Osteocyte (in vitro differentiated cells): ENCODE measurements at regions not wholly inside any gene's neighbourhood (a gene's known extent, or its start where the extent isn't known, plus 50 kb on each side); places are given as distances from the start of the nearest gene placed in this dataset.

Experiments
- DNase-seq: peaks from one replicate; pipeline ENCODE4 v3.0.0; 2021; ENCODE audit warnings: mixed read lengths; ENCODE audit not compliant: unreplicated experiment; ENCODE audit errors: extremely low spot score
- H3K27ac Mint-ChIP-seq: one replicate; pipeline ENCODE4 v1.8.0; 2021; ENCODE audit warnings: mild to moderate bottlenecking, mixed read lengths; ENCODE audit not compliant: unreplicated experiment
- H3K27me3 Mint-ChIP-seq: one replicate; pipeline ENCODE4 v1.8.0; 2021; ENCODE audit warnings: mixed read lengths; ENCODE audit not compliant: unreplicated experiment
- H3K36me3 Mint-ChIP-seq: one replicate; pipeline ENCODE4 v1.8.0; 2021; ENCODE audit warnings: mixed read lengths; ENCODE audit not compliant: unreplicated experiment
- H3K4me1 Mint-ChIP-seq: one replicate; pipeline ENCODE4 v1.8.0; 2021; ENCODE audit warnings: mixed read lengths; ENCODE audit not compliant: unreplicated experiment
- H3K4me3 Mint-ChIP-seq: one replicate; pipeline ENCODE4 v1.8.0; 2021; ENCODE audit warnings: mild to moderate bottlenecking, moderate library complexity, mixed read lengths; ENCODE audit not compliant: unreplicated experiment
- H3K9me3 Mint-ChIP-seq: one replicate; pipeline ENCODE4 v1.8.0; 2021; ENCODE audit warnings: mixed read lengths; ENCODE audit not compliant: unreplicated experiment
- TF ChIP-seq, protein P1 (sequence below): fragments of 200-600 bp; sonication (generic); IDR thresholded peaks from 2 replicates; pipeline ENCODE4 v1.5.0; 2021; ENCODE audit warnings: antibody characterized with exemption, mild to moderate bottlenecking, moderate library complexity

DNA sequence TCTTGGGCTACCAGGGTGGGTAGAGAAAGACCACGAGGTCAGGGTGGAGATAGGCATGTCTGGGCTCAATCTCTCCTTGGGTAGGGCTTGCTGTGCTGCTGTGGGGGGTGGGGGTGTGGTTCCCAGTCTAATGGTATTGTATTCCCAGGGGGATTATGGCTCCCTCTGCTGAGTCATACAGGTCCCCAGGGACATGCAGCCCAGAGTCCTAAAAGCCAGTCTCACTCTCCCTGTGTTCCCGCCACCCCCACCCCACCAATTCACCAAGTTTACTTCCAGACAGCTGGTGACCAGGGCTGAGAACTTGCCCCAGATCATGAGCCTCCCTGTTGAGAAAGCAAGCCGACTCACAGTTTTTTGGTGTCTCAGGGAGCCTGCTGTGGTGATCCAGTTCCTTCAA, 367.6 kb downstream of the C12orf75 start:
- peaks cover 29% of the 10 kb centered on the region for H3K9me3 Mint-ChIP-seq
- peaks cover 2% of the 10 kb centered on the region for H3K36me3 Mint-ChIP-seq
- no peaks in the 10 kb centered on the region for H3K4me1 Mint-ChIP-seq
- no peaks in the 10 kb centered on the region for H3K27me3 Mint-ChIP-seq
- no peak for DNase-seq
- H3K27ac Mint-ChIP-seq = no peak overlapping the region
- TF ChIP-seq, protein P1, sequence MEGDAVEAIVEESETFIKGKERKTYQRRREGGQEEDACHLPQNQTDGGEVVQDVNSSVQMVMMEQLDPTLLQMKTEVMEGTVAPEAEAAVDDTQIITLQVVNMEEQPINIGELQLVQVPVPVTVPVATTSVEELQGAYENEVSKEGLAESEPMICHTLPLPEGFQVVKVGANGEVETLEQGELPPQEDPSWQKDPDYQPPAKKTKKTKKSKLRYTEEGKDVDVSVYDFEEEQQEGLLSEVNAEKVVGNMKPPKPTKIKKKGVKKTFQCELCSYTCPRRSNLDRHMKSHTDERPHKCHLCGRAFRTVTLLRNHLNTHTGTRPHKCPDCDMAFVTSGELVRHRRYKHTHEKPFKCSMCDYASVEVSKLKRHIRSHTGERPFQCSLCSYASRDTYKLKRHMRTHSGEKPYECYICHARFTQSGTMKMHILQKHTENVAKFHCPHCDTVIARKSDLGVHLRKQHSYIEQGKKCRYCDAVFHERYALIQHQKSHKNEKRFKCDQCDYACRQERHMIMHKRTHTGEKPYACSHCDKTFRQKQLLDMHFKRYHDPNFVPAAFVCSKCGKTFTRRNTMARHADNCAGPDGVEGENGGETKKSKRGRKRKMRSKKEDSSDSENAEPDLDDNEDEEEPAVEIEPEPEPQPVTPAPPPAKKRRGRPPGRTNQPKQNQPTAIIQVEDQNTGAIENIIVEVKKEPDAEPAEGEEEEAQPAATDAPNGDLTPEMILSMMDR = no peak
- H3K4me3 Mint-ChIP-seq = no peak overlapping the region

DNA sequence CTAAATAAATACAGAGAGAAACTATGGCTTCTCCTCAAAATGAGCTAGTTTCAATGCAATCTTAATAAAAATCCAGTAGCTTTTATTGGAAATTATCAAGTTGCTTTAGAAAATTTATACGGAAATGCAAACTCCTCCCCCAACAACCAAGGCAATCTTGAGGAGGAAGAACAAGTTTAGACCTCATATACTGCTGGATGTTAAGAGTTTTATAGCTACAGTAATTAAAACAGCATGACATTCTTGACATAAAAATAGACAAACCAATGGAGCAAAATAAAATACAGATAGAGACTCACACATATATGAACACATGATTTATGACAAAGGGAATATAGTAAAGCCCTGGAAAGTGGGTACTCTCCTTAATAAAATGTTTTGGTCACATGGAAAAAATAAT, 368.7 kb downstream of the C12orf75 start:
- DNase-seq = no peak
- no peaks in the 10 kb centered on the region for H3K4me1 Mint-ChIP-seq
- H3K4me3 Mint-ChIP-seq = no peak overlapping the region
- H3K27me3 Mint-ChIP-seq = no peaks in the 10 kb centered on the region
- H3K27ac Mint-ChIP-seq = no peak overlapping the region
- peaks cover 29% of the 10 kb centered on the region for H3K9me3 Mint-ChIP-seq
- TF ChIP-seq, protein P1 = no peak
- peaks cover 2% of the 10 kb centered on the region for H3K36me3 Mint-ChIP-seq

DNA sequence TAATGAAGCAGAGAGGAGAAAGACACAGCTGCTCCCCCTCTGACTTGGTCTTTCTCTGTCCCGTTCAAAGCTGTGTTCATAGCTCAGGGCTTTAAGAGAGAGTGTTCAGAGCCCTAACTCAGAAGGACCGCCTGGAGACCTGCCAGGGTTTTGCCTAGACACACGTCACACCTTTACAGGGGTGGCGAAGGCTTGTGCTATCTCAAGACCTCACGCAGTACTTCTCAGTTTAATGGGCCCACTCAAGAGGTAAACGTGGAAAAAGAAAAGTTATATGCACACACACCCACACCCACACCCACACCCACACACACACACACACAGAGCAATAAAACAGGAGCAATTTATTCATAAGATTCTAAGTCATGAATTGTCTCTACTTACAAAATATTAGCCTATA, 374.3 kb downstream of the C12orf75 start:
- Mint-ChIP-seq H3K9me3 (peaks cover 6% of the 10 kb centered on the region), H3K27me3 (no peaks in the 10 kb centered on the region), H3K27ac (no peak overlapping the region), H3K36me3 (no peaks in the 10 kb centered on the region), H3K4me1 (peaks cover 15% of the 10 kb centered on the region), H3K4me3 (no peak overlapping the region)
- no peak for DNase-seq
- TF ChIP-seq, protein P1 = no peak

DNA sequence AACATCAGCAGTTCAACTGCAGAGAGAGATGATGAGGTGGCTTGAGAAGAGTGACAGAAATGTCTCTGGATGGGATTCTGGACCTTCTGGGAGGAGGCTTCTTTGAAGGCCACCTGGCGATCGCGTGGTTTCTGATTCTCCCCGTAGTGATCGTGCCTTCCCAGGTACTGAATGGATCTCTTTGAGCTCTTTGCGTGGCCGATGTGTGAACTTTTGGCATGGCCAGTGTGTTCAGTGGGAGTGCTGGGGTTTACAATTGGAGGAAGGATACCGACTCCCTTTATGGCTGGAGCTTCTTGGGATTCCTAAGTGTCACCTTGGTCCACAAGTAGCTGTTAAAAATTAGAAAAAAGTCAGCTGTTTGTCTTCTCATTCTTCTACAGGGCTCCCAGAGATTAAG, 374.7 kb downstream of the C12orf75 start:
- H3K9me3 Mint-ChIP-seq = peaks cover 5% of the 10 kb centered on the region
- no peak for DNase-seq
- H3K36me3 Mint-ChIP-seq = no peaks in the 10 kb centered on the region
- no peak overlapping the region for H3K4me3 Mint-ChIP-seq
- TF ChIP-seq, protein P1 = no peak
- H3K4me1 Mint-ChIP-seq = peaks cover 15% of the 10 kb centered on the region
- H3K27me3 Mint-ChIP-seq = no peaks in the 10 kb centered on the region
- no peak overlapping the region for H3K27ac Mint-ChIP-seq

DNA sequence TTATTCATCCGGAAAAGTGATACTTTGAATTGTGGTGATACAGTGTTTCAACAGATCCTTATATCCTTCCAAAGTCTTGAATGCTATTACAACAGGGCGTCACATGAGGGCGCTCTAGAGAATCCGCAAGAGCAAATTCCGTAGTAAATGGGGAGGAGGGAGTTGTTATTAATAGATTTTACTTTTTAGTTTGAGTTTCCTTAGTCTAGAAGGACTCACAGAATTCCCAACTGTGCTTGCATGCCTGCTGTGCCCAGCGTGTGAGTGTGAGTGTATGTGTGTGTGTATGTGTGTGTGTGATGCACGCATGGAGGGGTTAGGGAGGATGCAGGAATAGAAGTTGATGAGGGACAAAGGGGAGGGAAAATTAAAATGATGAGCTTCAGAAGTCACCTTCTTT, 375.3 kb downstream of the C12orf75 start:
- H3K4me3 Mint-ChIP-seq = no peak overlapping the region
- TF ChIP-seq, protein P1 = peak; percentile 84

More for the DNA sequence above, 375.3 kb downstream of the C12orf75 start:
- H3K4me1 Mint-ChIP-seq = peaks cover 15% of the 10 kb centered on the region
- H3K27me3 Mint-ChIP-seq = no peaks in the 10 kb centered on the region
- H3K36me3 Mint-ChIP-seq = no peaks in the 10 kb centered on the region
- DNase-seq = no peak
- H3K9me3 Mint-ChIP-seq = peaks cover 1% of the 10 kb centered on the region
- H3K27ac Mint-ChIP-seq = no peak overlapping the region
